NCI-H524 (cell line): ENCODE measurements at regions not wholly inside any gene's neighbourhood (a gene's known extent, or its start where the extent isn't known, plus 50 kb on each side); places are given as distances from the start of the nearest gene placed in this dataset.

Experiments used
- DNase-seq, 2 experiments: peaks; one replicate each; lab custom pipeline; 2025; lab: John Stamatoyannopoulos, UW

GRCh38 chr2:180061546-180061945 lies 54.4 kb upstream of the CWC22 start:
- DNase-seq, result no peak

GRCh38 chr2:180061085-180061484 lies 54.0 kb upstream of the CWC22 start:
- DNase-seq, result peak in 1 of 2 experiments; percentile 41

DNA sequence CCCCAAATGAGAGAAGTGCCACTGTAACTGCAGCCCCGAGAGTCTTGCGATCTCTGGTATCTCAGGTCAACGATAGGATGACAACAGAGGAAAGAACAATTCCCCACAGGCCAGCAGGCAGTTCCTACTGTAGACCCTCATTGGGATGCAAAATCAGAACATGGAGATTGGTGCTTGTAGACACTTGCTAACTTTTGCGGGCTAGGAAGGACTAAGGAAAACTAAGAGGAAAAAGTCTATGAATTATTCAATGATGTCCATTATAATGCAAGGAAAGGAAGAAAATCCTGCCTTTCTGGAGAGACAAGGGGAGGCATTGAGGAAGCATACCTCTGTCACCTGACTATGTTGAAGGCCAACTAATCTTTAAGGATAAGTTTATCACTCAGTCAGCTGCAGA lies 51.9 kb upstream of the CWC22 start:
- DNase-seq, result no peak

DNA sequence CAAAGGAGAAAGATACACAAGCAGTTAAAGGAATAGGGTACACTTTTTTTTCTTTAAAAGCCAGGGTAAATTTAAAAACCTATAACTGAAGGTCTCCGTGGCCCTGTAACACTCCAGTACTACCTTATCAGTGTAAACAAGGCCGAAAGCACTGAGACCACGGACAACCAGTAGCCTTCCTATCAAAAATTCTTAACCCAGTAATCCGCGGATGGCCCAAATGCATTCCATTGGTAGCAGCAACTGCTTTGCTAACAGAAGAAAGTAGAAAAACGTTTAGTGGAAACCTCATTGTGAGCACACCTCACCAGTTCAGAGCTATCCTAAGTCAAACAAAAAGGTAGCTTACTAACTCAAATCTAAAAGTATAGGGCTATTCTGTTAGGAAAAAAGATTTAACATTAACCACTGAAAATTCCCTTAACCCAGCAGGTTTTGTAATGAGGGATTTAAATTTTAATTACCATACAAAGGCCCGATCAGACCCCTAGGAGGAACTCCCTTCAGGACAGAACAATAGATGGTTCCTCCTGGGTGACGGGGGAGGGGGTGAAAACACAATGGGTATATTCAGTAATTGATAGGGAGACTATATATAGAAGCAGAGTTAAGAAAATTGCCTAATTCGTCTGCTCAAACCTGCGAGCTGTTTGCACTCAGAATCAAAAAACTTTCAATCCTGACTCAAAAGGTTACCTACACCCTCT lies 50.8 kb upstream of the CWC22 start:
- DNase-seq, result no peak
